IPS-NIHi7 (cell line): ENCODE measurements at regions not wholly inside any gene's neighbourhood (a gene's known extent, or its start where the extent isn't known, plus 50 kb on each side); places are given as distances from the start of the nearest gene placed in this dataset.
"Not testable (repeated sequence)": the region's sequence is repeated elsewhere in the genome, so short reads cannot be mapped to it uniquely, and the experiment has no call there.

Experiments used
- DNase-seq: peaks from one replicate; pipeline ENCODE4 v3.0.0; 2012; ENCODE audit warnings: mixed read lengths; ENCODE audit errors: extremely low spot score

DNA sequence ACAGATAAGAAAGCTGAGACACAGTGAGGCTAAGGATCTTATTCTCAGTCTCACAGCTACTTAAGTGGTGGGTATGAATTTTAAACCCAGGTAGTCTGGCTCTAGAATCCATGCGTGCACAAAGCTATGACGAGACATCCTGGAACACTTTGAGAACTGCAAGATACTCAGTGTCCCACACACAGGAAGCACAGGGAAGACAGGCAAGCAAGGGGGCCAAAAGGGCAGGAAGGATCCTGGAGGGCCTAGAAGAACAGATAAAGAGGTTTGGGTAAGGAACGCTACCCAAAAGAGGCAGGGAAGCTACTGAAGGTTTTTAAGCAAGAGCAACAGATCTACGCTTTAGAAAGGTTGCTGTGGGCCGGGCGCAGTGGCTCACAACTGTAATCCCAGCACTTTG, 99.1 kb upstream of the HES1 start:
- no peak for DNase-seq

- not testable (repeated sequence) for DNase-seq
These were observed 97.6 kb upstream of the HES1 start for GRCh38 chr3:194038346-194038745.

DNA sequence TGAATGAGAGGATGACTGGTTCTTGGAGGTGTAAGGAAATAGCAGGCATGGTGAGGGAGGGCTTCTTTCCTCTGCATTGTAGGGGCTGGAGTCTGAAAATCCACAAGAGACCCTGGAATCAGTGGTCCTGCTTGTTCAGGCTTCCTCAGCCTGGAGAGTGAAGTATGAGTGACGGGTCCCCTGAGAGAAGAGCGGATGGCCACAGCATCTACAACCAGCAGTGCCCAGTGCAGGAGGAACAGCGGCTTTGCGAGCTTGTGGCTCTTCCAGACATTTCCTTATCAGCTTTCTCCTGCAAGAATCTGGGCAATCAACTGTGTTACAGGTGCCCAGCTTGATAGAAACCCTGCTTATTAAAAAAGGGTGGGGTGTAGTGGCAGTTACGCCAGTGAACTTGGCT, 97.0 kb upstream of the HES1 start:
- no peak for DNase-seq

GRCh38 chr3:194040516-194041273, 95.3 kb upstream of the HES1 start:
- DNase-seq: no peak

- no peak for DNase-seq
These were observed 93.0 kb upstream of the HES1 start for GRCh38 chr3:194042927-194043326.

GRCh38 chr3:194043516-194043915, 92.4 kb upstream of the HES1 start:
- no peak for DNase-seq

GRCh38 chr3:194045289-194045688, 90.7 kb upstream of the HES1 start:
- DNase-seq: no peak

GRCh38 chr3:194045919-194046318, 90.0 kb upstream of the HES1 start:
- DNase-seq: no peak

- DNase-seq: no peak
These were observed 89.4 kb upstream of the HES1 start for GRCh38 chr3:194046531-194046930.

- no peak for DNase-seq
These were observed 88.8 kb upstream of the HES1 start for GRCh38 chr3:194046995-194047645.

GRCh38 chr3:194049394-194049793, 86.6 kb upstream of the HES1 start:
- DNase-seq: no peak

GRCh38 chr3:194050782-194051320, 85.1 kb upstream of the HES1 start:
- no peak for DNase-seq

DNA sequence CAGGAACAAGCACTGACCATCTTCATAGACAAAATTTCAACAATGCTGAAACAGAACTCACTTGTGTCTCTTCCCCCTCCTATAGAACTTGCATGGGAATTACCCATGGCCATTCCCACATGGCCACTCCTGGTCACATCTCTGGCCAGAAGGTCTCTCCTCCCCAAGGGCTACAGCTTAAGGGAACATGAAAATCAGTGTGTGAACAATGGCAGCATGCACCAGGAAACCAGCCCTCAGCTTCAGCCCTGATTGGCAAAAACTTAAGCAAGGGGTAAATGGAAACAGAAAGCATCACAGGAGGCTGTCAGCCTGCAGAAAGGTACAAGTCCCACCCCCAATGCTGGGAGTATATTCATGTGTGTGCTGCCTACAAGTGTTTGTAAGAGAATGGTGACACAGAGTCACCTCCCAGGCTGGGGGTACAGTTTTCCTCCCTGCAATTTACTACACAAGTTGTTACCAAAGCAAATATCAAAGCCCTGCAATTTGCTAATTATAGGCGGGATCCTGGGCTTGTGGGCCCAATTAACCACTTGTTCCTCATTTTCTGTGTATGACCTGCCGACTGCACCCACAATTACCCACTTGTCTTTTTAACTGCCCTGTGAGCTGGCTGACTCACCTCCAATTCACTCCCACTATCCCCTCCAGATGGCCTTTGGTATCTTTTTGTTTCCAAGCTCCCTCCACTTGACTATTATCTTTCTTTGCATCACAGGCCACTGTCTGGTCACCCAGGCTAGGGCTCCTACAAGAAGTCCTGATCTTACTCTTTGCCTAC, 84.4 kb upstream of the HES1 start:
- DNase-seq: no peak

DNA sequence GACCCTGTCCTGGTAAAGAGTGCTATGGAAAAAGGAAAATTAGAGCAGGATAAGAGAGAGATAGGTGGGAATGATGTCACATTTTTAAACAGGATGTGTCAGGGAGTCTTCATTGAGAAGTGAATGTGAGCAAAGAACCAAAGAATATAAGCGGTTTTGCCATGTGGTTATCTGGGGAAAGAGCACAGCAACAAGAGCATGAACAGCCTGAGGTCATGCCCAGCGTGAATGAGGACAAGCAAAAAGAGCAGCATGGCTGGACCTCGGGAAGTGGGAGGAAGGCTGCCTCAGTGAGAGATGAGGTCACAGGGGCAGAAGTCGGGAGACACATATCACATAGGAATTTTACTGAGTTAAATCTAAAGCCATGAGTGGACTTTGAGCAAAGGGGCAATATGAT, 82.8 kb upstream of the HES1 start:
- no peak for DNase-seq

DNA sequence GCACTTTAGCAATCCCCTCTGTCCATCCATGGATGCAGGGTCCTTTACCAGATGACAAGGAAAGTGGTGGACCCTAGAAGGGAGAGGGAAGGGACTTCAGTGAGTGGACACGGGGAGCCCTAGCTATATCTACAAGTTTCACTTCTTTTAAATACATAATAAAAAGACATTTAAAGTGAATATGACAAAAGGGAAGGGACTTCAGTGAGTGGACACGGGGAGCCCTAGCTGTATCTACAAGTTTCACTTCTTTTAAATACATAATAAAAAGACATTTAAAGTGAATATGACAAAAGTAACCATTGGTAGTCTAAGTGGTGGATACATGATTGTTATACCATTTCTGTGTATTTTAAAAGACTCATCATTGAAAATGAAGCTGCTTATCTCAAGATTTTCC, 81.9 kb upstream of the HES1 start:
- no peak for DNase-seq

DNA sequence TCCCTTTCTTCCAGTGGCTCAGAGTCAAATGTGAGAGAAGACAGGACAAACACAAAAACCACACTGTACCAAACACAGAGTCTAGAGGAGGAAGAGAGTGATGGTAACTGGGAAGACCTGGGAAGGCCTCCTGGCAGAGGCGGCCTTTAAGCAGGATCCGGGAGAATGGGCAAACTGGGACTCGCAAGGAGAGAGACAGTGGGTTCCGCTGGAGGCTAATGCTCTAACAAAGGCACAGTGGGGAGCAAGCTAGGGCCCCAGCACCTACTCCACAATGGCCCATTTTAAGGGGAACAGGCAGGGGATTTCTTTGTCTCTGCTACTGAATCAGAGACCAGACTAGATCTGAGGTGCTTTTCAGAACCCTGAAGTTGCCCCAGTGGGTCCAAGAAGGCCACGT, 81.4 kb upstream of the HES1 start:
- no peak for DNase-seq

DNA sequence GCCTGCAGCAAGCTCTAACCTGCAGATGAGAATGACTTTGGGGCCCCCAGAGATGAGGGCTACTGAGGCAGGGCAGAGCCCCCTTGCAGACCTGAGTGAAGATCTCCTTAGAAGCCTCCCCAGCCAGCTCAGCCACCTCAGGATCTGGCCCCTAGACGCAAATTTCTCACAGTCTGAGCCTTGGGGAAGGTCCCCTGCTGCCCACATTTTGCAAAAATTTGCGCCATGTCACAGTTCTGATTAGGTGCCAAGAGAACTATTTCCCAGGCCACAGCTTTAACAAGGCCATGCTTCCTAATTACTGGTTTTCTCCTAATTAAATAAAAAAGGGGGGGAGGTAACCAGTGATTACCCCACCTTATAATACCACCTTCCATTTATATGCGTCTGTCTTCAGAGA, 81.0 kb upstream of the HES1 start:
- DNase-seq: no peak

DNA sequence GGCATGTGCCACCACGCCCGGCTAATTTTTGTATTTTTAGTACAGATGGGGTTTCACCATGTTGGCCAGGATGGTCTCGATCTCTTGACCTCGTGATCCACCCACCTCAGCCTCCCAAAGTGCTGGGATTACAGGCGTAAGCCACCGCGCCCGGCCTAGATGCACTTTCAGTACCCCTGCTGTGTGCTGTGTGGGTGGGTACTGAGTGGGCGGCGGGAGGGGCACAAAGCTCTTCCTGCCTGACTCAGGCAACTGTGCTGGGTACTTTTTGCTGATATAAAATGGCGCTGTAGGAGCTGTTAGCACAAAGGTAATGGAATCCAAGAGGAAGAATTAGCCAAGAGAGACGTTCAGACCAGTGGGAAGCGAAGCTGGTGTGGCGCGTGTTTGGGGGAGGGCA, 79.6 kb upstream of the HES1 start:
- not testable (repeated sequence) for DNase-seq

GRCh38 chr3:194056731-194057415, 79.1 kb upstream of the HES1 start:
- DNase-seq: no peak

DNA sequence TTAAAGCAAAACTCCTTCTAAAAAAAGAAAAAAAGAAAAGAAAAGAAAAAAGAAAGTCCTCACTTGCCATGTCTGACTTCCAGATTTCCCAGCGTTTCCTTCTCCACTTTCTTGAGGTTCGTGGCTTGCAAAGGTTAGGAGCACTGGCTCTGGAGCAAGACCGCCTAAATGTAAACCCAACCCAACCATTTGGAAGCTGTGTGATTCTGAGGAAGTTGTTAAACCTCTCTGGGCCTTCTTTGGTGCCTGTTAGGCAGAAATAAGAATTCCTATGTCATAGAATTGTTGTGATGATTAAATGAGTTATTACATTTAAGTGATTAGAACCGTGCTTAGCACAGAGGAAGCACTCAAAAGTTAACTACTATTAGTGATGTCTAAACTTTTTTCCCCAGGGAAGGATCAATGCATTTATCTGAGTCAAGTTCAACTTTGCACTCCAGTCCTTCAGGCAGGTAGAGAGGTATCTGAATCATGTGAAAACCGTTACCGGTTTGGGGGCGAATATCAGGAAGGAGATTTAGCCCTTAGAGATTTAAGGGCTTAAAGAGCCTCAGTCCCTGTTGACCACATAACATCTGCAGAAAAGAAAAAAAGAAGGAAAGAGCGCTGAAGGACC, 78.3 kb upstream of the HES1 start:
- no peak for DNase-seq

- DNase-seq: peak; percentile 75
These were observed 77.8 kb upstream of the HES1 start for GRCh38 chr3:194058189-194058571.

GRCh38 chr3:194058753-194059152, 77.2 kb upstream of the HES1 start:
- DNase-seq: no peak
